GM21619 (cell line): ENCODE measurements at regions not wholly inside any gene's neighbourhood (a gene's known extent, or its start where the extent isn't known, plus 50 kb on each side); places are given as distances from the start of the nearest gene placed in this dataset.
"Not testable (repeated sequence)": the region's sequence is repeated elsewhere in the genome, so short reads cannot be mapped to it uniquely, and the experiment has no call there.

Experiments
- ATAC-seq: cut with Tn5 transposase; IDR thresholded peaks from one replicate; pipeline ENCODE4 v1.9.1; 2021; ENCODE audit not compliant: unreplicated experiment

DNA sequence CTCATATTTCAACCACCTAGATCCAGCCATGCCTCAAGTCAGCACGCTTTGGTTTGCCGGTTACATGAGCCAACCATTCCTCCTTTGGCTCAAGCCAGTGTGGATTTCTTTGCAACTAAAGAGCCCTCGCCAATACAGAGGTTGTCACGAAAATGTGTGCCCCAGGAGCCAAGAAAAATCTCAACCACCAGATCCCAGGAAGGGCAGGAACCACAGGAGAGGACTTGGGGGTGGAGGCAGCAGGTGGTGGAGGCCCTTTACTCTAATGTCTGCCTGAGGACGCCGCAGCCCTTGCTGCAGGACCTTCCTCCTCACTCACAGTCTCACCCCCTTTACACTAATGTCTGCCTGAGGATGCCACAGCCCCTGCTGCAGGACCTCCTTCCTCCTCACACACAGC, 144.8 kb upstream of the PHACTR3 start:
- ATAC-seq, result no peak

DNA sequence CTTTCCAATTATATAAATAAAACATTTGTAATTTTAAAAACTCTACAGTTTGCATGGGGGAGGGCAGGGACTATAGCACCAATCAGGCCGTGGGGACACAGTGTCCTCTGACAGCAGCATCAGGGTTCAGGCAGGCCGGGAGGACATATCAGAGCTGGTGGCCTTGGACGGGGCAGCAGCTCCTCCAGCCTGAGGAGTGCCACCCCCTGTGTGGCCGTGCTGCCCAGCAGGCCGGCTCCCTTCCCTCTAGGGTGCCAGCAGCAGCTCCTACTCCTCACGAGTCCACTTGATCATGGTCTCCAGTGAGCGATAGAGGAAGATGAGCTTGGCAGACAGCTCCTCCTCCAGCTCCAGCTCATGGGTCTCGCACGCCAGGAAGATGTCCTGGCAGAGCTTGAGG, 144.0 kb upstream of the PHACTR3 start:
- no peak for ATAC-seq

DNA sequence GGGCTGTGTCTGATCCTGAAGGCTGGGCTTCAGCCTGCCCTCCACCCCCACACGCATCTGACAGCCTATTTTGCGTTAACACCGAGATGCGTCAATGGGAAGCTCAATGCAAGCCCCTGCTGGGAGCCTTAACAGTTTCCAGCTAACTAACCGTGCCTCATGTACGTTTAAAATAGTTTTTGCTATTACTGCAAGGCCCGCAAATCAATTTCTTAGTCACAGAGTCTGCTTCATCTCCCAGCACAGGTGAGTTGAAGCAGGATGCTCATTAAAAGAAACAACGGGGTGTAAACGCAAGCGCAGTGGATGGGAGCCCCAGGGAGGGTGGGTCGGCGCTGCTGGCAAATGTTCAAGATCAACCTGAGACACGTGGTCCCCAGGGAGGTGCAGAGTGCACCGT, 142.8 kb upstream of the PHACTR3 start:
- ATAC-seq, result no peak

DNA sequence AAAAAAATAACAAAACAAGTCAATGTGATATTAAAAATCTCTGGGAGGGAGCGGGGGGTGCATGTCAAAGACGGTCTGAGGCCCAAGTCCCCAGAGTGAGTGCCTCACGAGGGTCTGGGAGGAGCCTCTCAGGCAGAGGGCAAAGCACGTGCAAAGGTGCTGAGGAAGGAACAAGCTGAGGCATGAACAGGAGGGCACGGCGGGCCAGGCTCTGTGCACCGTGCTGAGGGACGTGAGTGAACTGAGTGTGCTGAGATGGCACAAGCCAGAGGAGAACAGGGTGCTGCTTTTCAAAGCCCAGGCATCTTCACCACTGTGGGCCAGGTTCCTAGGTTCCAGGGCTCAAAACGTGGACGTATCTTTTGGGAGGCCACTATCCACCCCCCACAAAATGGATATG, 142.1 kb upstream of the PHACTR3 start:
- ATAC-seq, result no peak

DNA sequence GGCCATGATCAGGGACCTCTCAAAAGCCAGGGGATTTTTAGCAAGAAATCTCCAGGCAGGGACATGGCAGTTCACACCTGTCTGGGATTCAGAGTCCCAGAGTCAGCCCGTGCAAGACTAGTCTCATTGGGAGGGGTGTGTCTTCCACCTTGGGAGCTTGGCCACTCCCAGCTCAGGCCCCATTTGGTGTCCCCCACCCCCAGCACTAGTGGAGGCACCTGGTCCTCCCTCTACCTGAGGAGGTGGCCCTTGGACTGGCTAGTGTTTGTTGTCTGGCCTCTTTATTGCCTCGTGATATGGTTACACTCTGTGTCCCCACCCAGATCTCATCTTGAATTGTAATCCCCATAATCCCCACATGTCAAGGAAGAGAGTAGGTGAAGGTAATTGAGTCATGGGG, 140.8 kb upstream of the PHACTR3 start:
- no peak for ATAC-seq

DNA sequence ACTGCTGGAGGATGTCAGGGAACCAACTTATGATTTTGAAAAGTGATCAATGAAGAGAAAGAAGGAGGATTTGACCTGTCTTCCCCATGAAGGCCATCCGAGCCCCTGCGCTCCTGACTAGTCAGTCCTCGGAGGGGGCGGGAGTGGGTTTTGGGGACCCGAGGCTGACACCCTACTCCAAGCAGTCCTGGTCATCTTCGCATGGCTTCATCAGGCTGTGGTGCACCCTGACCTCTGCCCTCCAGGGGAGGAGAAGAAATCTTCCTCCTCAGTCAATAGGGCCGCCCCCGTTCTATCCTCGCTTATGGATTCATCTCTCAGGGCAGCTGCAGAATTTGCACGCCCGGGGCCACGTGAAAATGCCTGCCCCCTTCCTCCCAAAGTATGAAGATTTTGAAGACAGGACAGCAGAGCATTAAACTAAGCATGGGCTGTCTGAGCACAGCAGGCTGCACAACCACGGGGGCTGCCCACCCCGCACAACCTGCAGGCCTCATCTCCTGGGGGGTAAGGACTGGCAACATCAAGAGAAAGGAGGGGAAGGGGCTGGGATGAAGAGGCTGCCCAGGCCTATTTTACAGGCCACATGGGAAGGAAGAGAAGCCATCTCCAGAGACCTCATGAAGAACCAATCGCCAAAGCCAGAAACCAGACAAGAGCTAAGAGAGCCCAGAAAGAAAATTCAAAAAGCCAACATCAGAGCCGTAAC, 138.1 kb upstream of the PHACTR3 start:
- no peak for ATAC-seq

DNA sequence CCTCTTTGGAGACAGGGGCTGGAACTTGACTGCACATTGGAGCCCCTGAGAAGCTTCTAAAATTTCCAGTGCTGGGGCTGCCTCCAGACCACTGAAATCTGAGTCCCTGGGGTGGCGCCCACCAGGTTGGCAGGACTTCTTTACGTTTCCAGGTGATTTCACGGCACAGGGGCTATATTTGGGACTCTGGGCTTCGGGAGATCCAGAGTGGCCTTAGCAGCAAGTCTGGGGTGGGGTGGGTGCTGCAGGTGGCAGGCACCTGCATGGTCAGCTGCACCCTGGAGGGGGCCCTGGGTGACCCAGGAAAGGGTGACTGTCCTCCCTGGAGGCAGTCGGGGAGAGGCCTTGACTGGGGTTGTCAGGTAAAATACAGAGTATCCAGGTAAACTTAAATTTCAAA, 135.5 kb upstream of the PHACTR3 start:
- ATAC-seq, result no peak

DNA sequence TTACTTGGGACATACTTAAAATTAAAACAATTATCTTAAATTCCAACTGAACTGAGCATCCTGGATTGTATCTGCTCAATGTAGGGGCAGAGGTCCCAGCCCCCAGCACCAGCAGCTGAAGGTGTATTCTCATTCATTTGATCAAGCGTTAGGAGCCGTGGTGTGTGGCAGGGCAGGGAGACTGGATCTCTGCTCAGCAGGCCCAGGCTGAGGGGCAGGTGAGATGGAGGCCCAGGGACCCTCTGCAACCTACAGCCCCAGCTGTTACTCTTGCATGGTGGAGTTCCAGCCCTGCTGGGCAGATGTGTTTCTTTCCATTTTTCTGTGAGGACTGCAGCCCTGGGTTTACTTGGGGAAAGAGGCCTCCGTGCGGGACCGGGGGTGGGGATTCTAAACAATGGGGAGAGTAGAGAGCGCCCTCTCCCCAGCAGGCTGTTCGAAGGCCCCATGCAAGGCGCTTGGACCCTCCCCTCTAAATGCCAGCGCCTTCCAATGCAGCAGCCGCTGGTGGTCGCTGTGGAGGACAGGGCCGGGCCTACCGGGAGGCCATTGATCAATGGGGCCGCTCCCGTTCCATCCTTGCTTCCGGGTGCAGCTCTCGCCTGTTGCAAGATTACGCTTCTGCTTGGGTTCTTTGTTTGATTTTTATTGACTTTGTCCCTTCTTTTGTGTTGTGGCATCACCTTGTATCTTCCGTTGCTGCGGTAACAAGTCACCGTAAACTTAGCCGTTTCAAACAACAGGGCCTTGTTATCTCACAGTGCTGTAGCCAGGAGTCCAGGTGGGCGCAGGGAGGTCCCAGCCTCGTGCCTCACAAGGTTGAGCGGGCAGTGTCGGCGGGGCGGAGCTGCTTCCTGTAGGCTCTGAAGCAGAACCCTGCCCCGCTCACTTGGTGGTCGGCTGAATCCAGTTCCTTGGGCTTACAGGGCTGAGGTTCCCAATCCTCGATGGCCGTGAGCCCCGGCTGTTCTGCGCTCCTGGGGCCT, 134.8 kb upstream of the PHACTR3 start:
- no peak for ATAC-seq

DNA sequence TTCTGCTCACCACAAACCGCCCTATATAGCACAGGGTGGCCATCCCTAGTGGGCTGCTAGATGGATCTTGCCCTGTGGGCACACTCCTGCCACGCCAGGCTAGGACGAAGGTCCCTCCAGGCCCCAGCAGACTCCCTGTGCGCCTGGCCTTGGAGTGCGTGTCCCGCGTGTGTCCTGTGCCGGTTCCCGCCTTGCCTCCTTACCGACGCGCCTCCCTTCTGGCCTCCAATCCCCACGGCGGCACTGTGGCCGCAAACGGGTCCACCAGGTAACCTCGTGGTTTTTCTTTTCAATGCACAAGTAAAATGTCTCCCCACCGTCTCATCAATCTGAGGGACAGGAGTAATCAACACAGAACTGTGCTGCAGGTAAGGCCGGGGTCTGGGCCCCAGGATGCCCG, 133.8 kb upstream of the PHACTR3 start:
- no peak for ATAC-seq

DNA sequence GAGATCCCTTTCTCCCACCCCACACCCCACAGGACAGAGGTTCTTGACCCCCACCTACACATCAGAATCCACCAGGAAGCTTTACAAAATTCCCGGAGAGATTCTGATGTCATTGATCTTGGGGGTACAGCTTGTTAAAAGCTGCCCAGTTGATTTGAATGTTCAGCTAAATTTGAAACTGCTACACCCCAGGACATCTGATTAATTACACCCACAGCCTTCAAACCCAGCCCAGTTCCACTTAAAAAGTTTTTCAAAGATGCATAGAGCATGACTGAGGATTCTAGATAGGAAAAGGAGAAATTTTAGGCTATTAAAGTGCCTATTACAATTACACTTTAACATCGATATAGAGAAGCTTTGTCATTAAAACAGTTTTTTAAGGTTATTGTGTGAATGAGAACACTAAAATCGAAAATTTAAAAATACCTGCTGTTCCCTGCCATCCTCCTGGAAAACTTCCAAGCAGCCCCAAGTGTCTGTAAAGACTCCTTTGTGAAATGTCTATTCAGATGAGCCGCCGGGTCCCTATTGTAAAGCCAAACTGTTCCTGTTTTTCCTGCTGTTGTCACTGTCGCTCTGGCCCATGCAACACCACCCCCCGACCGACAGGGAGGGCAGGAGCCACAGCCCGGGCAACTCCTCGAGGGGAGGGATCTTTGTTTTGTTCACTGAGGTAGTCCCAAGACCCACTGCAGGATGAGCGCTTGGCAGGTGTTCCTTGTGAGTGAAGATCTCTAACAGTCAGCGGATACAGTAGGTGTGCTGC, 132.5 kb upstream of the PHACTR3 start:
- ATAC-seq, result no peak

DNA sequence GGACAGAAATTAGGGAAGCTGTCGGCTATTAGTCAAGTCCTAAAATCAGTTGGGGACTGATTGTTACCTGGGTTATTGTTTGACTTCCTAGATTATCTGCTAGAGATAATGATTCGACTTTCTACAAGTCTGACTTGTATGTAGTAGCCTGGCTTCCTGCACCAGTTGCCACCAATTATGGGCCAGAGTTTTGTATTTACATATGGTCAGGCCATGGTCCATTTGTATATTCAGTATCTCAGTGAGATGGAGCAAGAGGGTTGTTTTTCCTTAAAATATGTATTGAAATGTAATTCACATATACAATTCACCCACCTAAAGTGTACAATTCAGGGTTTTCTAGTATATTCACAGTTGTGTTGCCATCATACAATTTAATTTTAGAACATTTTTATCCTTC, 130.6 kb upstream of the PHACTR3 start:
- no peak for ATAC-seq

DNA sequence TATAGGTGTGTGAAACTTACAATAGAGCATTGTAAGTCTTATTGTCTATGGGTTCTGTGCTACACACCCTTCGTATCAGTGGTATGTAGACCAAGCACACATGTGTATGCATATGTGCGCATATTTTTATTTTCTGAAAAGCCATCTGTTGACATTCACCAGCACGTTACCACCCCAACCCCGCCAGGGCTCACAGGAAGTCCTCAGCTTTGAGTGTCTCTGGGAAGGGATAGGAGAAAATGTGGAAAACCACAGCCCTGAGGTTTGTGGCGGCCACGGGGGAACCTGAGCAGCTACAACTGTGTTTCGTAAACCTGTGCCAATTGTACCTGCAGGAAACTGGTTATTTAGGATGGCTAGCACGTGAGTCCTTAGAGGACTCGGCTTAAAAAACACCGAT, 123.3 kb upstream of the PHACTR3 start:
- no peak for ATAC-seq

DNA sequence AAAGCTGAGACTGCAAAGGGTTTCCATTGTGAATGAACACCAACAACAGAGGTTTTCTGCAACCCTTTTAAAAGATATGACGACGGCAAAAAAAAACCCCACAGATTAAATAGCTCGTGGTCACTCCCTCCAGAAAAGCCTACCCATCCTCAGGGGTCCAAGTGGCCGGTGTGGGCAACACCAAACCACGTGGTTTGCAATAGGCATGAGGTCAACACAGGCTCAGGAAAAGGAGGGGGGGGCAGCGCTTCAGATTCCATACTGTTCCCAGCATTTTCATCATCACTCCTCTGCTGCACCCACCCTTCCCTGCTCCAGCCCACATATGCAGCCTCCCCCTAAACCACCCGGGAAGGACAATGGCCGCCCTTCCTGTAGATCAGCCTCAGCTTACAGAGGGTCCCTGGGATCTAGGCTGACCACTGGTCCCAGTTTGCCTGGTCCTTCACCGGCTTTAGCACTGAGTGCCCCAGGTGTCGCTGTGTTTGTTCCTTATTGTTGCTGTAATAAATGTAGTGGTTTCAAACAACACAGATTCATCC, 122.8 kb upstream of the PHACTR3 start:
- ATAC-seq, result no peak

DNA sequence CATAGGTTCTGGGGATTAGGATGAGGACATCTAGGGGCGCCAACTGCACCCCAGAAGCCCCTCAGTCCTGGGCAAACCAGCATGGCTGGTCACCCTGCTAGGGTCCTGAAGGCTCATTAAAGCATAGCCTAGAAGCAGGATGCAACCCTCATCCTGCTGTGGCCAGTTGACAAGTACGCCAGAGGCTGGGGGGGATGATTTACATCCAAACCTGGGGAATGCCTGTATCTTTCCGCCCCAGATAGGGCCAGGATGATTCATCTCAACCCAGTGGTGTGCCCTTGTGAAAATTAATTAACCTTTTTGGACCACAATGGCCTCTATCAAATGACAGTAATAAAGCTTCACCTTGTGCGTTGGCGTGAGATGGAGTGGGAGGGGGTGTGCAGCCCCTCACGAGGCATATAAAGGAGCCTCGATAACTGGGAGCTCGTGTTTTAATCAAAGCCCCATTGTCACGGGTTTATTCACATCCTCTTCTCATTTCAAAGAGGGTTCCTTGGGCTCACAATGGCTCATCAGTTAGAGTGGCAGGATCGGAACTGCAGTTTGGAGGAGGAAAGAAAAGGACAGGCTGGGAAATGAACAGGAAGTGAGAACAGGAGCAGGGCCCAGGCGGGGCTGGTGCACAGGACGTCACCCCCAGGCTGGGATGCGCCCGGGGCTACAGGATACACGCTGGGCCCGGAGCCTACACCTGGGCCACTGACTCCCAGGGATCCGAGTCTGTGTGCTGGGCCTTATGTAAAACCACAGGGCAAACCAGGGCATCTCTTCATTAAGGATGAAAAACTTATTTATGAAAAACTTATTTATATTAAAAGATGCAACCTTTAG, 121.8 kb upstream of the PHACTR3 start:
- ATAC-seq, result no peak

DNA sequence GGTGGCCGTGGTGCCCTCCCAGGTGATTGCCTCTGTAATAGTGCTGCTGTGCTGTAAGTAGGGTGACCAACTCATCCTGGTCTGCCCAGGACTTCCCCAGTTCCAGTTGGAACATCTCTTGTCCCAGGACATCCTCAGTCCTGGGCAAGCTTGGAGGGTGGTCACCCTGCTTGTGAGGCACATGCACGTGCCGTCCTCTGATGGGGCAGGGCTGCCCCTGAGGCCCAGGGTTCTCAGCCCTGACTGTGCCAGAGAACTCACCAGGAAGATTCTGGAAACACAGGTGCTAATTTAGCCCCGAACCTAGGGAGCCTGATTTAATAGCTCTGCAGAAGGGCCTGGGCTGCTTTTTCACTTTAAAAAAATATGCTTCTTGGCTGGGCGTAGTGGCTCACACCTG, 120.9 kb upstream of the PHACTR3 start:
- no peak for ATAC-seq

DNA sequence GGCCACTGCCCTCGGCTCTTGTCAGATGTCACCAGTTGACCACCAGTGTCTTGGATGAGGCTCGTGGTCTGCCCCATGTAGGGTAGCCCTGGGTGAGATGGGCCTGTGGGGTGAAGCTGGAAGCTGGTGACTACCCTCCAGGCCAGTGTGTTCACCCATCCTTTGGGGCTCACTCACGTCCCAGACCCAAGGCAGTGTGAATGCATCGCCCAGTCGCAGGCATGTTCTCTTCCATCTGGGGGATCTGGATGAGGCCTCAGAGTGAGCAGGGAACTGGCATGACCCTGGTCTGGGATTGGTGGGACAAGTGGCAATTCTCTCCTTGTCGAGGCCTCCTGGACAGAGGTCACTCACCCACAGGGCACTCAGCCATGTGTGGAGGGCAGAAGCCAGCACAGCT, 120.1 kb upstream of the PHACTR3 start:
- ATAC-seq, result no peak

DNA sequence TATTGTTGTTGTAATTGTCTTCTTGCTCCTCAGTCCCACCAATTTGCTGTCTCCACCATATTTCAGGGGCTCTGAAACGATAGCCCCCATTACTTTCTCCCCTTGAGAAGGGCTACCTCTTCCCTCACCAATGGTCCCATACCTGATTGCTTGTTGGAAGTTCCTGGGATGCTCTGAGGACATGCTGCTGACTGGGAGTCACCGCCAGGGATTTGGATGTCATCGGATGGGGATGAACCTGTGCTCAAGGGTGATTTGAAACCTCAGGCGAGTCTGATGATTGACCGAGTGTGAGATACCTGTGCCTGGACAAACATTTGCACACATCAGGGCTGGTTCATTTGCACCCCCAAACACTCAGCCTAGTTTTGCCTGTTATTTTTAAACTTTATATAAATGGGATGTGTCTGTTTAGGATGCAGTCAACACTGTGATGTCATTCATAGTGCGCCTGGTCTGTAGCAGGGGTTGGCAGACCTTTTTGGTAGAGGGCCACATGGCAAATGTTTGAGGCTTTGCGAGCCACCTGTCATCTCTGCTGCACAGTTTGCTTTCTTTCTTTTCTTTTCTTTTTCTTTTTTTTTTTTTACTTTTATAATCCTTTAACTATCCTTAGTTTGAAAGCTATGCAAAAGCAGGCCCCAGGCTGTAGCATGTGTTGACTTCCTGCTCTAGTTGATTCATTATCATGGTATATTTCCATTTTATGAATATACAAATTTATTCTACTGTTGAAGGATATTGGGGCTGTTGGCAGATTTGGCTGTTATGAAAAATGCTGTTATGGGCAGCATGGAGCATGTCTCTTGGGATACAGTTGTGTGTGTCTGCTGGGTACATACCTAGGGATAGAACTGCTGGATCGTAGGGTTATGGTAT, 118.5 kb upstream of the PHACTR3 start:
- no peak for ATAC-seq

DNA sequence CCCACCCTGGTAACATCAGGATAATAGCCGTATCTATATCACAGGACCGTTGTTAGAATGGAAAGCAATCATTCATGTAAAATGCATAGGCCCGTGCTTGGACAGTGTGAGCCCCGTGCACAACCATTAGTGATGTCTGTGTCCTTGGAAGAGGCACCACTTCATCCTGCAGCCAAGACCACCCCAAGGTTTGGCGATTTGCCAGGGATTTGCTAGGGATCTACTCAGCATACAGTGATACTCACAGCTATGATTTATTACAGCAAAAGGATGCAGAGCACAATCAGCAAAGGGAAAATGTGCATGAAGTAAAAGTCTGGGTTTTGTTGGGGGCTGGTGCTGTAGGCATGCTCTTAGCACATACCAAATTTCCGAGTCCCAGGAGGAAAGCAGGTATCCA, 115.9 kb upstream of the PHACTR3 start:
- not testable (repeated sequence) for ATAC-seq

DNA sequence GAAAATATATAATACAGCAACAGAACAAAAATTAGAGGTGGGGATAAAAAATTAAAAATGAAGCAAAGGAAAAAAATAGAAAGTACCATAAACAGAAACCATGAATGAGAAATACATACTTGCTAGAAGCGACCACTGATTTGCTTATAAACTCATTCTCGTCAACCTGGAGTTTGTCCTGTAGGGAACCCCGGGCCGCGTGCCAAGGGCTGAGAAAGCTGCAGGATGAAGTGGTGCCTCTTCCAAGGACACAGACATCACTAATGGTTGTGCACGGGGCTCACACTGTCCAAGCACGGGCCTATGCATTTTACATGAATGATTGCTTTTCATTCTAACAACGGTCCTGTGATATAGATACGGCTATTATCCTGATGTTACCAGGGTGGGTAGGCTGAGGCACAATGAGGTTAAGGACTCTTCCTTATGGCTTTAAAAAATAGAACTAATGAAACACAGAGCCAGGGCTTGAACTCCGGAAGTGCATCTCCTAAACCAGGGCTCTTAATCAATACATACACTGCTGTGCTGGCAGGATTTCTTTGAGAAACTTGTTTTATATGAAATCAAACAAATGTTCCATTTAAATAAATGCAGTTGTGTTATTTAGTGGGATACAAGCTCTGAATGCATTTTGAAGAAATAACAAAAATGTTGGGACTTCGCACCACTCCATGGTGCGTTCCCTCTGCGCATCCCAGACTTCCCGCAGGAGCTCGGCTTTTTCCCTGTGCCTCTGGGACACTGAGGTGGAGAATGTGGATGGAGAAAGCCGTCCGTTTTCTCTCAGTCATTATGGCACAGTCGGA, 113.9 kb upstream of the PHACTR3 start:
- not testable (repeated sequence) for ATAC-seq
